NCI-H2107 (cell line): ENCODE measurements at regions not wholly inside any gene's neighbourhood (a gene's known extent, or its start where the extent isn't known, plus 50 kb on each side); places are given as distances from the start of the nearest gene placed in this dataset.

ENCODE experiments used
- DNase-seq: peaks from one replicate; lab custom pipeline; 2025; lab: John Stamatoyannopoulos, UW

- no peak for DNase-seq
Measured at GRCh38 chr2:4486971-4487370, 783.6 kb downstream of the DCDC2C start.

GRCh38 chr2:4499316-4500030 lies 796.1 kb downstream of the DCDC2C start:
- DNase-seq = peak; percentile 6

GRCh38 chr2:4501525-4501924 lies 798.1 kb downstream of the DCDC2C start:
- DNase-seq = no peak

GRCh38 chr2:4502230-4502843 lies 799.0 kb downstream of the DCDC2C start:
- DNase-seq = no peak

- peak; percentile 78 for DNase-seq
Measured at GRCh38 chr2:4507661-4508060, 804.3 kb downstream of the DCDC2C start.

- DNase-seq = no peak
Measured at GRCh38 chr2:4515871-4516761, 812.7 kb downstream of the DCDC2C start.

GRCh38 chr2:4518596-4518995 lies 815.2 kb downstream of the DCDC2C start:
- no peak for DNase-seq

GRCh38 chr2:4522498-4523421 lies 819.4 kb downstream of the DCDC2C start:
- no peak for DNase-seq

GRCh38 chr2:4527416-4527815 lies 824.0 kb downstream of the DCDC2C start:
- DNase-seq = no peak

- DNase-seq = no peak
Measured at GRCh38 chr2:4528246-4528645, 824.9 kb downstream of the DCDC2C start.

- no peak for DNase-seq
Measured at GRCh38 chr2:4528773-4529172, 825.4 kb downstream of the DCDC2C start.

- no peak for DNase-seq
Measured at GRCh38 chr2:4529738-4530137, 826.4 kb downstream of the DCDC2C start.

GRCh38 chr2:4530231-4530630 lies 826.9 kb downstream of the DCDC2C start:
- no peak for DNase-seq

- no peak for DNase-seq
Measured at GRCh38 chr2:4533806-4534205, 830.4 kb downstream of the DCDC2C start.

- no peak for DNase-seq
Measured at GRCh38 chr2:4539121-4539520, 835.7 kb downstream of the DCDC2C start.

- DNase-seq = no peak
Measured at GRCh38 chr2:4549666-4550210, 846.4 kb downstream of the DCDC2C start.

- no peak for DNase-seq
Measured at GRCh38 chr2:4551691-4552474, 848.5 kb downstream of the DCDC2C start.

- DNase-seq = no peak
Measured at GRCh38 chr2:4553241-4553640, 849.9 kb downstream of the DCDC2C start.

- DNase-seq = no peak
Measured at GRCh38 chr2:4556135-4556896, 852.9 kb downstream of the DCDC2C start.

- DNase-seq = no peak
Measured at GRCh38 chr2:4561196-4561595, 857.8 kb downstream of the DCDC2C start.
